Progenitor cell of endocrine pancreas (in vitro differentiated cells): ENCODE measurements at regions not wholly inside any gene's neighbourhood (a gene's known extent, or its start where the extent isn't known, plus 50 kb on each side); places are given as distances from the start of the nearest gene placed in this dataset.

Experiments used
- DNase-seq: peaks from one replicate; pipeline ENCODE4 v3.0.0; 2021; ENCODE audit warnings: low spot score; ENCODE audit not compliant: unreplicated experiment
- H3K27ac Mint-ChIP-seq: 2 replicates; pipeline ENCODE4 v1.8.0; 2021; ENCODE audit warnings: mild to moderate bottlenecking, moderate library complexity, mixed read lengths
- H3K27me3 Mint-ChIP-seq: 2 replicates; pipeline ENCODE4 v1.8.0; 2021; ENCODE audit warnings: mixed read lengths
- H3K36me3 Mint-ChIP-seq: 2 replicates; pipeline ENCODE4 v1.8.0; 2022; ENCODE audit warnings: mixed read lengths; ENCODE audit not compliant: insufficient read depth
- H3K4me1 Mint-ChIP-seq: 2 replicates; pipeline ENCODE4 v1.8.0; 2021; ENCODE audit warnings: low read depth, mixed read lengths
- H3K4me3 Mint-ChIP-seq: 2 replicates; pipeline ENCODE4 v1.8.0; 2021; ENCODE audit warnings: low read depth, mild to moderate bottlenecking, moderate library complexity, mixed read lengths
- H3K9me3 Mint-ChIP-seq: 2 replicates; pipeline ENCODE4 v1.8.0; 2021; ENCODE audit warnings: low read depth, mixed read lengths
- CTCF ChIP-seq: fragments of 200-600 bp; sonication (generic); IDR thresholded peaks from one replicate; pipeline ENCODE4 v1.5.0; 2021; ENCODE audit warnings: antibody characterized with exemption, mild to moderate bottlenecking; ENCODE audit not compliant: unreplicated experiment

GRCh38 chr6:54026652-54027400 lies 84.4 kb upstream of the MLIP start:
- Mint-ChIP-seq H3K27ac (no peak overlapping the region), H3K4me1 (peaks cover 6% of the 10 kb centered on the region), H3K9me3 (no peaks in the 10 kb centered on the region), H3K27me3 (peaks cover 4% of the 10 kb centered on the region), H3K36me3 (no peaks in the 10 kb centered on the region), H3K4me3 (no peak overlapping the region)
- DNase-seq = no peak
- no peak for TF ChIP-seq CTCF

- TF ChIP-seq CTCF = no peak
- H3K27me3 Mint-ChIP-seq = peaks cover 4% of the 10 kb centered on the region
- DNase-seq = no peak
- no peaks in the 10 kb centered on the region for H3K9me3 Mint-ChIP-seq
- H3K27ac Mint-ChIP-seq = no peak overlapping the region
- peaks cover 1% of the 10 kb centered on the region for H3K4me1 Mint-ChIP-seq
- H3K4me3 Mint-ChIP-seq = no peak overlapping the region
- no peaks in the 10 kb centered on the region for H3K36me3 Mint-ChIP-seq
Measured at GRCh38 chr6:54028170-54028569, 83.1 kb upstream of the MLIP start.

GRCh38 chr6:54029187-54029586 lies 82.1 kb upstream of the MLIP start:
- DNase-seq = no peak
- no peak for TF ChIP-seq CTCF
- Mint-ChIP-seq H3K4me1 (peaks cover 1% of the 10 kb centered on the region), H3K36me3 (no peaks in the 10 kb centered on the region), H3K9me3 (no peaks in the 10 kb centered on the region), H3K4me3 (no peak overlapping the region), H3K27ac (no peak overlapping the region), H3K27me3 (peaks cover 4% of the 10 kb centered on the region)

- H3K36me3 Mint-ChIP-seq = no peaks in the 10 kb centered on the region
- H3K4me3 Mint-ChIP-seq = no peak overlapping the region
- H3K27me3 Mint-ChIP-seq = peaks cover 4% of the 10 kb centered on the region
- no peak for TF ChIP-seq CTCF
- no peak for DNase-seq
- H3K4me1 Mint-ChIP-seq = peaks cover 1% of the 10 kb centered on the region
- no peak overlapping the region for H3K27ac Mint-ChIP-seq
- H3K9me3 Mint-ChIP-seq = no peaks in the 10 kb centered on the region
Measured at GRCh38 chr6:54031169-54031568, 80.1 kb upstream of the MLIP start.

- Mint-ChIP-seq H3K27me3 (peaks cover under 1% of the 10 kb centered on the region), H3K4me1 (peaks cover 7% of the 10 kb centered on the region), H3K27ac (no peak overlapping the region), H3K4me3 (no peak overlapping the region), H3K36me3 (no peaks in the 10 kb centered on the region), H3K9me3 (no peaks in the 10 kb centered on the region)
- no peak for DNase-seq
- no peak for TF ChIP-seq CTCF
Measured at GRCh38 chr6:54037277-54037779, 73.9 kb upstream of the MLIP start.
